Mononuclear cell (primary cell): ENCODE measurements at regions not wholly inside any gene's neighbourhood (a gene's known extent, or its start where the extent isn't known, plus 50 kb on each side); places are given as distances from the start of the nearest gene placed in this dataset.

Experiments
- H3K27me3 ChIP-seq: 2 replicates; pipeline ENCODE4 v1.6.0; 2011; ENCODE audit warnings: low read length, control low read depth; ENCODE audit not compliant: insufficient read depth
- H3K4me1 ChIP-seq: 2 replicates; pipeline ENCODE4 v1.5.1; 2011; ENCODE audit warnings: mild to moderate bottlenecking, low read length, control low read depth; ENCODE audit not compliant: insufficient read depth
- H3K4me3 ChIP-seq: 2 replicates; pipeline ENCODE4 v1.5.1; 2011; ENCODE audit warnings: mild to moderate bottlenecking, low read length, moderate library complexity
- H3K9me3 ChIP-seq: 2 replicates; pipeline ENCODE4 v1.5.1; 2011; ENCODE audit warnings: low read depth, mild to moderate bottlenecking, control low read depth, low read length

DNA sequence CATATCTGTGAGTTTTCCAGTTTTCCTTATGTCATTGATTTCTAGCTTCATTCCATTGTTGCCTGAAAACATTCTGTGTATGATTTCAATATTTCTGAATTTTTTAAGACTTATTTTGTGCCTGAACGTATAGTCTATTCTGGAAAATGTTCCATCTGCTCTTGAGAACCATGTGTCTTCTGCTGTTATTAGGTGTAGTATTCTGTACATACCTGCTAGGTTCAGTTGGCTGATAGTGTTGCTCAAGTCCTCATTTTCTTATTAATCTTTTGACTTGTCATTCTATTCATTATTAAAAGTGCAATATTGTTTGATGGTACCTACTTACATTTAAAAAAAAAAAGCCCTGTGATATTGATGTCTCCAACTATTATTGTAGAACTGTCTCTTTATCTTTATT, 869.8 kb upstream of the MAN1A1 start:
- H3K9me3 ChIP-seq: no peaks in the 10 kb centered on the region
- H3K4me3 ChIP-seq: no peak overlapping the region
- no peaks in the 10 kb centered on the region for H3K27me3 ChIP-seq
- H3K4me1 ChIP-seq: no peaks in the 10 kb centered on the region

DNA sequence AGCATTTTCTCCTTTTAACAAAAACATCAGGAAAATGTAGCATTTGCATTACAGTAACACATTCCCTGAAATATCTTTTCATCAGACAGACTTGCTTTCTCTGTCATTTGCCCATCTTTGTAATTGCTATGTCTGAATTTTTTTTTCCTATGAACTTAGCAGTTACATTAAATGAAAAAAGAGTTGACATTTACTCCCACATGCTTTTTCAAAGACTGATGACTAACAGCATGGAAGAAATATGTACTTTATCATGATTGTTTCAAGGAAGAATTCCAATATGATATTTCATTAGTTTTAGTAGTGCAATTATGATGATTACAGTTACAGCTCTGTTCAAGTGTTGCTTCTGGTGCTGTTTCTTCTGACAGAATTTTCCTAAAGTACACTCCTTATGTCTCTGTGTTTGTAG, 864.5 kb upstream of the MAN1A1 start:
- Histone ChIP-seq H3K4me1 (no peaks in the 10 kb centered on the region), H3K27me3 (no peaks in the 10 kb centered on the region), H3K9me3 (no peaks in the 10 kb centered on the region), H3K4me3 (no peak overlapping the region)

DNA sequence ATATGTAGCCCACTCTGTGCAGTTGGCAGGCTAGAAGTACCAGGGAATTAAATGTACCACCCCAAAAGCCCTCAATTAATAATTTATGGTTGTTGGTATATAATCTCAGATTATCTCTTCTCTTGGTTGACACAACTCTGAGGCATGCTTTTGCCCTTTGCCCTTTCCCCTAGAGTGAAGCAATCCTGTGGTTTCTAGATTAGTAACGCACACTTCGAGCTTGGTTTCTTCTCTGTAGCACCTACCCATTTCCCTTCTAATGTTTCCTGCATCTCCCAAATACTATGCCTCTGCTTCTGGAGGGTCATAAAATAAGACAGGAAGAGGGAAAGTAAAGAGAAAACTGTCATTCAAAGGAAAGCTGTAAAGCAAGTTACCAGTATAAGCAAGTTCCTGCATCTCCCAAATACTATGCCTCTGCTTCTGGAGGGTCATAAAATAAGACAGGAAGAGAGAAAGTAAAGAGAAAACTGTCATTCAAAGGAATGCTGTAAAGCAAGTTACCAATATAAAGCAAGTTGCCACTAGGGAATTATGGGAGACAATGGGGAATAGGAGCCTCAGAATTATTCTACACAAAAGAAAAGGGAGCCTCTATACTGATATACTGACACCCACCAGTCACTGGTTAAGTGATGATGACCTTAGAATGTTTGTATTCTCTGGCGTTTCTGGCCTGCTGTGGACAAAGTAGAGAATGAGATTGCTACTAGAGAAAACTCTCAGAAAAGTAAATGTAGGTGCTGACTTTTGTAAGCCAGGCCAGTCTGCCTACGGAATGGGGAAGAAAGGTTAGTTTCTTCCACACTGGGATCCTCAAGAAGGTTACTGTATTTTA, 862.6 kb upstream of the MAN1A1 start:
- H3K4me1 ChIP-seq: no peaks in the 10 kb centered on the region

DNA sequence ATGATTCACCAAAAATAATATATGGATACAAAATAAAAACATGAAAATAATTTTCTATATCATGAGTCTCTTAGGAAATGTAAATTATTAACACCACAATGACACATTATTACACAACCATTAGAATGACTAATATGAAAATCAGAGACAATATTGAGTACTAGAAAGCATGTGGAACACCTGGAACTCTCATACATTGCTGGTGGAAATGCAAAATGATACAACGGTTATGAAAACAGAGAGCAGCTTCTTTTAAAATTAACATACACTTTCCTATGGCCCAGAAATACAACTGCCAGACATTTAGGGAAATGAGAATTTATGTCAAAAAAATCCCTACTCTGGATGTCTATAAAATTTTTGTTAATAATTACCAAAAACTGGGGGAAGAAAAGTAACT, 853.3 kb upstream of the MAN1A1 start:
- no peaks in the 10 kb centered on the region for H3K4me1 ChIP-seq

More for the DNA sequence above, 862.6 kb upstream of the MAN1A1 start:
- H3K9me3 ChIP-seq: peaks cover 6% of the 10 kb centered on the region
- H3K27me3 ChIP-seq: no peaks in the 10 kb centered on the region
- H3K4me3 ChIP-seq: no peak overlapping the region

DNA sequence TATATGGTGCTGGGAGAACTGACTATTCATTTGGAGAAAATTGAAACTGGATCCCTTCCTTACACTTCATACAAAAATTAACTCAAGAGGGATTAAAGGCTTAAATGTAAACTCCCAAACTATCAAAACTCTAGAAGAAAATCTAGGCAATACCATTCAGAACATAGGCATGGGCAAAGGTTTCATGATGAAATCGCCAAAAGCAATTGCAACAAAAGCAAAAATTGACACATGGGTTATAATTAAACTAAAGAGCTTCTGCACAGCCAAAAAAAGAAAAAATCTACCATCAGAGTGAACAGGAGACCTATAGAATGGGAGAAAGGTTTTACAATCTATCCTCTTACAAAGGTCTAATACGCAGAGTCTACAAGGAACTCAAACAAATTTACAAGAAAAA, 851.3 kb upstream of the MAN1A1 start:
- H3K27me3 ChIP-seq: no peaks in the 10 kb centered on the region
- H3K4me1 ChIP-seq: no peaks in the 10 kb centered on the region
- no peak overlapping the region for H3K4me3 ChIP-seq
- no peaks in the 10 kb centered on the region for H3K9me3 ChIP-seq

More for the DNA sequence above, 853.3 kb upstream of the MAN1A1 start:
- no peak overlapping the region for H3K4me3 ChIP-seq
- H3K9me3 ChIP-seq: no peaks in the 10 kb centered on the region
- no peaks in the 10 kb centered on the region for H3K27me3 ChIP-seq

DNA sequence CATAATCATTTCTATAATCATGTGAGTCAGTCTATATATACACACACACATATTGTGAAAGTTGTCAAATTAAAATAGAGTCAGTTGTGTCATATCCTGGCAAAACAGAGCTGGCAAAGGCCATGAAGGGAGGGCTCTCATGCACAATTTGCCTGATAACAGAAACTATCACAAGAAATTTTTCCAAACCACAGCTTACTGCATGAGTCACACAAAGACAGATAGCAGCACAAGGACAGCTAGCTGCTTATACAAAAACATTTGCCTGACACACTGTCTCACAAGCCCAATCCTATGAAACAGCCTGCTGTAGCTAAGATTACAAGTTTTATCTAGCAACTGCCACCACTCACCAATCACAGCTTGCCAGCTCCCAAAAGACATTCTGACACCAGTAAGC, 848.5 kb upstream of the MAN1A1 start:
- Histone ChIP-seq H3K9me3 (no peaks in the 10 kb centered on the region), H3K27me3 (no peaks in the 10 kb centered on the region)

DNA sequence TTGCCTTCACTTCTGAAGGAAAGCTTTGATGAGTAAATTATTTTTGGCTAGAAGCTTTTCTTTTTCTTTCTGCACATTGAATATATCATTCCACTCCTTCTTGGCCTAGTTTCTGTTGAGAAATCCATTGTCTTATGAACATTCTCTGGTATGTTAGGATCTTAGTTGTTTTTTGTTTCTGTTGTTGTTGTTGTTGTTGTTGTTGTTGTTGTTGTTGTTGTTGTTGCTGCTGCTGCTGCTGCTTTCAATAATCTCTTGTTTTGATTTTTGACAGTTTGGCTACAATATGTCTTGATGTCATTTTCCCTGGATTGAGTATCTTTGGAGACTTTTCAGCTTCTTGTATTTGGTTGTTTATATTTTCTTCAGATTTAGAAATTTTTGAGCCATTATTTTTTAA, 836.5 kb upstream of the MAN1A1 start:
- Histone ChIP-seq H3K27me3 (no peaks in the 10 kb centered on the region), H3K9me3 (no peaks in the 10 kb centered on the region), H3K4me1 (no peaks in the 10 kb centered on the region), H3K4me3 (no peak overlapping the region)

More for the DNA sequence above, 848.5 kb upstream of the MAN1A1 start:
- Histone ChIP-seq H3K4me1 (no peaks in the 10 kb centered on the region), H3K4me3 (no peak overlapping the region)

DNA sequence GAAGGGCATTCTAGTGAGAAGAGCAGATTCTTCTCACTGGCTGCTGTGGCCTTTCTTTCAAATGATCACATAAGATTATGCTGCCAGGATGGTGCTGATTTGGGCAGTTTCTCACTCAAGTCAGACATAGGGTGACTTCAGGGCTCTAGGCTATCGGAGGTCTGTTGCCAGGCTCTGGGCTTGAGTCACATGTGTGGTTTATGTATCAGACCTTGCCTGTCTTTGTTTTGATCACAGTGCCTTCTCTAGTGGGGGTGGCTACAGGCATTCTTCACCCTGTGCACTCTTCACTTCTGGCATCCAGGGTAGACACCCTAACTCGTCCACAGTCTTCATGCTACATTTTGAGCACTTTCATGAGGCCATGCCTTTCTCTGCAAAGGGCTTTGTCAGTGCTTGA, 823.7 kb upstream of the MAN1A1 start:
- H3K4me3 ChIP-seq: no peak overlapping the region
- H3K9me3 ChIP-seq: no peaks in the 10 kb centered on the region
- no peaks in the 10 kb centered on the region for H3K27me3 ChIP-seq
- H3K4me1 ChIP-seq: no peaks in the 10 kb centered on the region

DNA sequence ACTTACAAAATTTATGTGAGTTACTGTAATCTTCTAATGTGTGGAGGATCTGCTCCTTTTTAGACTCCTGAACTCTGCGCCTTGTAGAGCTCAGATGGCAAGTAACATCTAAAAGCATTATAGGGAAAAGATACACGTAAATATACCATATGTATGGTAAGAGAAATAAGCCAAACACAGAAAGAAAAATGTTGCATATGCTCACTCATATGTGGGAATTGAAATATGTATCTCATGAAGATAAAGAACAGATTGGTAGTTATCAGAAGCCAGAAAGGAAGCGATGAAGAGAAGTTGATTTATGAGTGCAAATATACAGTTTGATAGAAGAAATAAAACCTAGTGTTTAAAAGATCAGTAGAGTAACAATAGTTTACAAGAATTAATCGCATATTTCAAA, 815.0 kb upstream of the MAN1A1 start:
- Histone ChIP-seq H3K27me3 (no peaks in the 10 kb centered on the region), H3K4me3 (no peak overlapping the region), H3K9me3 (no peaks in the 10 kb centered on the region), H3K4me1 (no peaks in the 10 kb centered on the region)

DNA sequence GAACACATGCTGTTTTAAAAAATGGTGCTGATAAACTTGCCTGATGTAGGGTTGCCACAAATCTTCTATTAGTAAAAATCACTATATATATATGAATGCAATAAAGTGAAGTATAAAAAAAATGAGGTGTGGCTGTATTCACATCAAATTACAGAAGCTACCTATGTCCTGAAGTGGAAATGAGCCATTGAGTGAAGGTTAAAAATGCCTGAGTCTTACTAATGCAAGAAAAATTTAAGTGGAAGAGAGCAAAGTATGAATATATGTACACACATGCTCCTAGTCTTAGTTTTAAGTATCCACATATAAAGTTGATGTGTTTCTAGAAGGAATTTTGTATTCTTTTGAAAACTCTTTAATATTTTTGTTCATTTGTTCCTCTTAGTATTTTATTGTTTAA, 808.3 kb upstream of the MAN1A1 start:
- Histone ChIP-seq H3K27me3 (no peaks in the 10 kb centered on the region), H3K4me3 (no peak overlapping the region), H3K9me3 (no peaks in the 10 kb centered on the region), H3K4me1 (no peaks in the 10 kb centered on the region)

DNA sequence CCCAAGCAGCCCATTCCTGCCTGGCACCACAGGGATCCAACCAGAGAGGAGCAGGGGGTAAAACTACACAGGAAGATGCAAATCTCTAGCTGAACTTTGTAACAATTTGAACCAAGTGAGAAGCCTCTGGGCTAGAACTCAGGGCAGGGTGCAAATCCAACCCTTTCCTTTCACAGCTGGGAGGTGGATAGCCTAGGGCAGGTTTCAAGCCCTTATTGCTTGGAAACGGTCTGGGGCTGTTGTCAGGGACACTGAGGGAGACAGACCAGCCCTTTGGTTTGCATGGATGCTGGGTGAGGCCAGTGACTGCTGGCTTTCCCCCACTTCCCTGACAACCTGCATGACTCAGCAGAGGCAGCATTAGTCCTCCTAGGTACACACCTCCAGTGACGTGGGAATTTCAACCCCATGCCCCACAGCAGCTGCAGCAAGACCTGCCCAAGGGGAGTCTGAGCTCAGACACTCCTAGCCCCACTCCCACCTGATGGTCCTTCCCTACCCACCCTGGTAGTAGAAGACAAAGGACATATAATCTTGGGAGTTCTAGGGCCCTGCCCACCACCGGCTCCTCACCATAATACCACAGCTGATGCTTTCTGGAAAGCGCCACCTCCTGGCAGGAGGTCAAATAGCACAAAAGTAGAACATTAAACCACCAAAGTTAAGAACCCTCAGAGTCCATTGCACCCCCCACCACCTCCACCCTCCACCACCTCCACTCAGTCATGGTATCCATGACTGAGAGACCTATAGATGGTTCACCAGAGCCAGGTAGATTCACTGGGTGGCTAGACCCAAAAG, 797.7 kb upstream of the MAN1A1 start:
- Histone ChIP-seq H3K9me3 (peaks cover 7% of the 10 kb centered on the region), H3K27me3 (no peaks in the 10 kb centered on the region), H3K4me1 (no peaks in the 10 kb centered on the region), H3K4me3 (no peak overlapping the region)

DNA sequence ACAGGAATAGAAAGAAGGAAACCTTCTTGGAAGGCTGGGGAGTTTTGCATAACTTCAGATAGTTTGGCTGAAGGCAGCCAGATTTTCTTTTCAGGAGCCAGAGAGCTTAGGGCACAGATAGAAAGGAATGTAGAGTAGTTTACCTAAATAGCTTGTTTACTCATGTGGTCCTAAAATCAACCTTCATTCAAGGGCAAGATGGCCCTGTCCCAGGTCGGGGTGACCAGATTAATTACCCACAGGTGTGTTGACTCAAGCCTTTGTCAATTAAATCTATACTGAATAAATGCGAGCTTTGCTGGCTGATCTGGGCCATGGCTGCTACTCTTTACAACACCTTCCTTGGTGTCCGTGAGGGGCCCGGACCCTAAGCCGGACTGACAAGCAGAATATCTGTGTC, 792.0 kb upstream of the MAN1A1 start:
- no peaks in the 10 kb centered on the region for H3K9me3 ChIP-seq

DNA sequence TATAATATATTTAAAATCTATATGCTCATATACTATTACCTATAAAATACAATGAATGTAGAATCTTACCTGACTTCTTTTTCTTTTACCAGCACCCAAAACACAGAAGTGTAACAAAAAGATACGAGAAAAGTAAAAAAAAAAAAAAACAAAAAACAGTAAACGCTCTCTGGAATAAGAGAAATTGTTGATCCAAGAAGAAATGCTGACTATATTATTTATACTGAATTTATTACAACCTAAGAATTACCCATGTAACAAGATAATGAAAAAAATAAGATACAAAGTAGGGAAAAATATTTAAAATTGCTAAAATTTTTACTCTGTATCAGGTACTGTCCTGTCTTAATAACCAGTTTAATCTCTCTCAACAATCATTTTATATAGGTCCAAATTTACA, 787.9 kb upstream of the MAN1A1 start:
- Histone ChIP-seq H3K4me3 (no peak overlapping the region), H3K4me1 (no peaks in the 10 kb centered on the region), H3K9me3 (no peaks in the 10 kb centered on the region), H3K27me3 (no peaks in the 10 kb centered on the region)

More for the DNA sequence above, 792.0 kb upstream of the MAN1A1 start:
- H3K27me3 ChIP-seq: no peaks in the 10 kb centered on the region
- no peaks in the 10 kb centered on the region for H3K4me1 ChIP-seq
- no peak overlapping the region for H3K4me3 ChIP-seq

DNA sequence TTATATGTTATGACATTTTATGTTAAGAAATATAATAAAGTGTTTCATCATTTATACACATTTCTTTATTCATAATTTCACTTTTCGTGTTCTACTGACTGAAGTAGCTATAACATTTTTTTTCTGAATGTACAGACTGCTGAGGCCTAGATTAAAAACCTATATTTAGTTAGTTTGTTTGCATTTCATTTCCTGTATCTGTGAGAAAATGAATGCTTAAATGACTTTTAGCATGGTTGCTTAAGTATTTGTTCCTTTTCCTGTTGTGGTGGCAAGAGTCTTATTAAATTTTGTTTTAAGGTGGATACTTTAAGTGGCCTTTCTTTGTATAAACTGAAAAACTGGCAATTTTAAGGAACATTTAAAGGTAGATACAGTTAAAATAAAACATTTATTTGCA, 779.7 kb upstream of the MAN1A1 start:
- Histone ChIP-seq H3K9me3 (no peaks in the 10 kb centered on the region), H3K4me1 (no peaks in the 10 kb centered on the region), H3K4me3 (no peak overlapping the region), H3K27me3 (no peaks in the 10 kb centered on the region)

DNA sequence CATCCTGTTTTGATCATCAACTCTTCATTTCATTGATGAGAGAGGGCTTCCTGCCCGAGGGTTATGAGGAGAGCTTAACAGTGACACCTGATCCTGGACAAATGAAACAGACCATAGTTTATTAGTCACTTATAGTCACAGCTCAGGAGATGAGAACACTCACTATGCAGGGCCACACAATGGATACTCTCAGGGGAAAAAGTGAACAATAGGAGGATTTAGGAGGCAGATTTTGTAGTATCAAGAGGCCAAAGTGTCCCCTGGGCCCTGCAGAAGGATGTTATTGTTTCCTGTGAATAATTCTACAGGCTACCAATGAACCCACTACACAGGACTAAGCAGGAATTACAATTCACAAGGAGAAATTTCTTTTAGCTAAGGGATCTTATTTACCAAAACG, 772.8 kb upstream of the MAN1A1 start:
- Histone ChIP-seq H3K4me3 (no peak overlapping the region), H3K27me3 (no peaks in the 10 kb centered on the region), H3K4me1 (no peaks in the 10 kb centered on the region), H3K9me3 (no peaks in the 10 kb centered on the region)
